IMR-90 (cell line): ENCODE measurements at regions not wholly inside any gene's neighbourhood (a gene's known extent, or its start where the extent isn't known, plus 50 kb on each side); places are given as distances from the start of the nearest gene placed in this dataset.

Experiments used
- ATAC-seq: fragments of 200-7000 bp; cut with Tn5 transposase; 2 replicates; pipeline ENCODE4 v1.9.1; 2020; ENCODE audit warnings: low read depth, mild to moderate bottlenecking, moderate library complexity
- BruUV-seq: library from RNA; stranded (reverse); fragments of 400-500 nt; replicated peaks from 2 replicates; lab custom pipeline; 2021; lab: Mats Ljungman, UMichigan
- CTCF ChIA-PET: fragments of 300-600 bp; formaldehyde crosslinking; extraction: SDS; loops from one replicate; lab custom pipeline; 2021; ENCODE audit warnings: antibody characterized with exemption; lab: Yijun Ruan, JAX
- POLR2A ChIA-PET: fragments of 300-600 bp; sonication (Branson Sonifier 250); formaldehyde crosslinking; loops from one replicate; lab custom pipeline; 2022; ENCODE audit warnings: antibody characterized with exemption; ENCODE audit not compliant: unreplicated experiment; lab: Charles Lee
- DNase-seq: peaks from one replicate; pipeline ENCODE4 v3.0.0; 2013
- H2AFZ ChIP-seq: replicated peaks from 2 replicates; pipeline ENCODE3; 2013; ENCODE audit warnings: low read length, mild to moderate bottlenecking; ENCODE audit not compliant: poor library complexity
- H2AK5ac ChIP-seq: 2 replicates; pipeline ENCODE4 v1.6.1; 2013; ENCODE audit warnings: low read depth, low read length, inconsistent platforms
- H2AK9ac ChIP-seq: replicated peaks from 2 replicates; pipeline ENCODE3; 2013; ENCODE audit warnings: mild to moderate bottlenecking, low read depth, low read length, moderate library complexity; ENCODE audit not compliant: poor library complexity
- H2BK120ac ChIP-seq: 2 replicates; pipeline ENCODE4 v1.6.1; 2013; ENCODE audit warnings: low read depth, low read length, inconsistent platforms
- H2BK15ac ChIP-seq: 3 replicates; pipeline ENCODE4 v1.6.1; 2013; ENCODE audit warnings: low read depth, low read length, inconsistent platforms
- H2BK20ac ChIP-seq: 2 replicates; pipeline ENCODE4 v1.6.1; 2013; ENCODE audit warnings: low read depth, mild to moderate bottlenecking, inconsistent platforms, low read length, moderate library complexity
- H2BK5ac ChIP-seq: 2 replicates; pipeline ENCODE4 v1.6.1; 2013; ENCODE audit warnings: mild to moderate bottlenecking, low read depth, low read length, inconsistent platforms; ENCODE audit not compliant: poor library complexity, severe bottlenecking
- H3K14ac ChIP-seq: replicated peaks from 2 replicates; pipeline ENCODE4 v1.6.1; 2013; ENCODE audit warnings: low read depth, low read length, inconsistent platforms
- H3K18ac ChIP-seq: 2 replicates; pipeline ENCODE4 v1.6.1; 2013; ENCODE audit warnings: low read depth, low read length, control low read depth
- H3K23ac ChIP-seq: 2 replicates; pipeline ENCODE4 v1.6.1; 2013; ENCODE audit warnings: low read depth, low read length, inconsistent platforms
- H3K27ac ChIP-seq: 2 replicates; pipeline ENCODE4 v1.5.1; 2013; ENCODE audit warnings: mild to moderate bottlenecking, control low read depth, low read length; ENCODE audit not compliant: insufficient read depth
- H3K27me3 ChIP-seq: 2 replicates; pipeline ENCODE4 v1.6.1; 2013; ENCODE audit warnings: low read length; ENCODE audit not compliant: control insufficient read depth, insufficient read depth
- H3K36me3 ChIP-seq: 2 replicates; pipeline ENCODE4 v1.6.1; 2013; ENCODE audit warnings: low read length, mixed read lengths; ENCODE audit not compliant: control insufficient read depth, insufficient read depth
- H3K4ac ChIP-seq: 2 replicates; pipeline ENCODE4 v1.6.1; 2013; ENCODE audit warnings: low read depth, low read length, inconsistent platforms
- H3K4me1 ChIP-seq: 2 replicates; pipeline ENCODE4 v1.6.1; 2013; ENCODE audit warnings: low read length, mixed read lengths; ENCODE audit not compliant: control insufficient read depth, insufficient read depth
- H3K4me2 ChIP-seq: 2 replicates; pipeline ENCODE4 v1.6.1; 2013; ENCODE audit warnings: low read depth, mild to moderate bottlenecking, control low read depth, low read length, moderate library complexity
- H3K4me3 ChIP-seq: 2 replicates; pipeline ENCODE4 v1.5.1; 2013; ENCODE audit warnings: low read depth, mild to moderate bottlenecking, control low read depth, low read length, moderate library complexity; ENCODE audit not compliant: insufficient read depth
- H3K56ac ChIP-seq: 2 replicates; pipeline ENCODE4 v1.6.1; 2013; ENCODE audit warnings: low read length, inconsistent platforms; ENCODE audit not compliant: insufficient read depth; ENCODE audit errors: extremely low read depth
- H3K79me1 ChIP-seq, 2 experiments: 2 replicates each; pipeline ENCODE4 v1.6.1; 2013; ENCODE audit warnings: low read length in 2 of 2, inconsistent platforms in 1 of 2, low read depth in 1 of 2
- H3K9ac ChIP-seq: 2 replicates; pipeline ENCODE4 v1.6.1; 2013; ENCODE audit warnings: low read depth, low read length, control low read depth
- H3K9me1 ChIP-seq: 2 replicates; pipeline ENCODE4 v1.6.1; 2013; ENCODE audit warnings: low read length, inconsistent platforms; ENCODE audit not compliant: insufficient read depth
- H3K9me3 ChIP-seq: 2 replicates; pipeline ENCODE4 v1.6.1; 2013; ENCODE audit warnings: low read length; ENCODE audit not compliant: control insufficient read depth, insufficient read depth
- H4K20me1 ChIP-seq: 2 replicates; pipeline ENCODE4 v1.6.1; 2013; ENCODE audit warnings: low read length, inconsistent platforms; ENCODE audit not compliant: insufficient read depth
- H4K5ac ChIP-seq: 2 replicates; pipeline ENCODE4 v1.6.1; 2013; ENCODE audit warnings: mild to moderate bottlenecking, low read depth, low read length, control low read depth
- H4K8ac ChIP-seq, 2 experiments: 2 replicates each; pipeline ENCODE4 v1.6.1; 2013; ENCODE audit warnings: low read depth in 2 of 2, low read length in 2 of 2, control low read depth in 1 of 2, inconsistent platforms in 1 of 2
- H4K91ac ChIP-seq: 2 replicates; pipeline ENCODE4 v1.6.1; 2013; ENCODE audit warnings: low read depth, low read length, inconsistent platforms; ENCODE audit not compliant: insufficient read depth
- MAZ ChIP-seq: IDR thresholded peaks from 2 replicates; pipeline ENCODE4 v1.6.1; 2012; ENCODE audit warnings: low read depth, mild to moderate bottlenecking, low read length, improper control_type of control experiment, moderate library complexity, borderline replicate concordance
- POLR2A ChIP-seq: IDR thresholded peaks from 2 replicates; pipeline ENCODE4 v1.6.1; 2012; ENCODE audit warnings: mild to moderate bottlenecking, low read depth, low read length
- RAD21 ChIP-seq: IDR thresholded peaks from 2 replicates; pipeline ENCODE4 v1.6.1; 2012; ENCODE audit warnings: low read length, improper control_type of control experiment
- RFX5 ChIP-seq: IDR thresholded peaks from 2 replicates; pipeline ENCODE4 v1.8.0; 2012; ENCODE audit warnings: low read depth, mild to moderate bottlenecking, low read length, moderate library complexity
- SMC3 ChIP-seq: fragments of 150-350 bp; IDR thresholded peaks from 2 replicates; pipeline ENCODE4 v1.6.1; 2016; ENCODE audit warnings: low read depth, mild to moderate bottlenecking, antibody characterized with exemption, low read length, moderate library complexity
- WGBS, 2 experiments: methylation state at CpG; one replicate each; pipeline versions ENCODE4 v1.1.5 to v1.1.7; 2013; ENCODE audit warnings: missing lambda C conversion rate in 2 of 2; ENCODE audit not compliant: insufficient read length in 1 of 2; ENCODE audit errors: extremely low coverage in 2 of 2; 5-methylcytosine and 5-hydroxymethylcytosine counted together
- dilution Hi-C: fragments of 300-500 bp; cut with HindIII; formaldehyde crosslinking; loops from one replicate; pipeline ENCODE4 v1.14.3; 2018; ENCODE audit warnings: low sequenced_read_pairs; ENCODE audit not compliant: unreplicated experiment
- in situ Hi-C: fragments of 300-500 bp; cut with MboI; formaldehyde crosslinking; loops from 3 replicates; pipeline ENCODE4 v1.14.3; 2019; ENCODE audit warnings: low sequenced_read_pairs, inconsistent platforms, mixed read lengths
- intact Hi-C: fragments of 100-400 bp; cut with micrococcal nuclease; formaldehyde crosslinking; loops from 2 replicates; pipeline ENCODE4 v1.10.0; 2022
- TF ChIP-seq, protein P1 (sequence below): fragments of 150-350 bp; IDR thresholded peaks from 2 replicates; pipeline ENCODE4 v1.6.1; 2016; ENCODE audit warnings: low read depth, mild to moderate bottlenecking, low read length, moderate library complexity, borderline replicate concordance

DNA sequence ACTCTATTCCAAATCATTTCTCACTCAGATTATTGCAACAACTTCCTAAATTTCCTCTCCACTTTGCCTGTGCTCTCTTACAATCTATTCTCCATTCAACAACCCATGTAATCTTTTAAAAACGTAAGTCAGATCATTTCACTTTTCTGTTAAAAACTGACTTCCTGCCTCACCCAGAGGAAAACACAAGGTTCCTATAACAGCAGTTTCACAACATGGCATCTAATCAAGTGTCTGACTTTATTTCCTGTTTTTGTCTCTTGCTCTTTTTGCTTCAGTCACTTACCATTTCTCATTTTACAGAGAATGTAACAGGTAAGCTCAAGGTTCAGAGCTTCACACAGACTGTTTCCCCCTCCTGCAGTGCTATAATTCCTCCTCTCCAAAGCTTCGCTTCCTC is 560.7 kb downstream of the LRRIQ3 start:
- no peak overlapping the region for H3K4me2 ChIP-seq
- no peak overlapping the region for H3K14ac ChIP-seq
- no peak overlapping the region for H3K23ac ChIP-seq
- no TSS peak for BruUV-seq
- H3K9me1 ChIP-seq: no peaks in the 10 kb centered on the region
- H3K27me3 ChIP-seq: no peaks in the 10 kb centered on the region
- no peak overlapping the region for H3K56ac ChIP-seq
- DNase-seq: no peak
- no peak overlapping the region for H2BK15ac ChIP-seq
- H2BK5ac ChIP-seq: no peak overlapping the region
- no peak for TF ChIP-seq POLR2A
- TF ChIP-seq RAD21: no peak
- TF ChIP-seq SMC3: no peak
- no peak for TF ChIP-seq RFX5
- TF ChIP-seq, protein P1, sequence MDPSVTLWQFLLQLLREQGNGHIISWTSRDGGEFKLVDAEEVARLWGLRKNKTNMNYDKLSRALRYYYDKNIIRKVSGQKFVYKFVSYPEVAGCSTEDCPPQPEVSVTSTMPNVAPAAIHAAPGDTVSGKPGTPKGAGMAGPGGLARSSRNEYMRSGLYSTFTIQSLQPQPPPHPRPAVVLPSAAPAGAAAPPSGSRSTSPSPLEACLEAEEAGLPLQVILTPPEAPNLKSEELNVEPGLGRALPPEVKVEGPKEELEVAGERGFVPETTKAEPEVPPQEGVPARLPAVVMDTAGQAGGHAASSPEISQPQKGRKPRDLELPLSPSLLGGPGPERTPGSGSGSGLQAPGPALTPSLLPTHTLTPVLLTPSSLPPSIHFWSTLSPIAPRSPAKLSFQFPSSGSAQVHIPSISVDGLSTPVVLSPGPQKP: no peak
- no peak for TF ChIP-seq MAZ
- intact Hi-C loops: no loop called here
- H2AFZ ChIP-seq: no peak overlapping the region
- ChIA-PET CTCF (no interaction called here), POLR2A (no interaction called here)
- H2AK9ac ChIP-seq: no peak overlapping the region
- no peak overlapping the region for H3K27ac ChIP-seq
- H3K4ac ChIP-seq: no peak overlapping the region
- 50% methylated on average over 1 of the region's 2 CpGs; no CpG with 5 or more reads in 1 of the 2 experiments for whole genome bisulfite sequencing, 2 experiments
- no peak overlapping the region for H4K5ac ChIP-seq
- H3K4me1 ChIP-seq: no peaks in the 10 kb centered on the region
- H3K79me1 ChIP-seq: no peaks in the 10 kb centered on the region
- no peak overlapping the region for H2BK20ac ChIP-seq
- dilution Hi-C loops: no loop called here
- no peak overlapping the region for H3K4me3 ChIP-seq
- no peaks in the 10 kb centered on the region for H3K9me3 ChIP-seq
- H3K9ac ChIP-seq: no peak overlapping the region
- no peak for ATAC-seq
- no peak overlapping the region for H2AK5ac ChIP-seq
- H4K8ac ChIP-seq: no peak overlapping the region
- no peak overlapping the region for H4K91ac ChIP-seq
- no peak overlapping the region for H2BK120ac ChIP-seq
- H4K20me1 ChIP-seq: no peaks in the 10 kb centered on the region
- in situ Hi-C loops: no loop called here
- no peak overlapping the region for H3K18ac ChIP-seq
- H3K36me3 ChIP-seq: no peaks in the 10 kb centered on the region
